ENCODE measurements at regions not wholly inside any gene's neighbourhood (a gene's known extent, or its start where the extent isn't known, plus 50 kb on each side); places are given as distances from the start of the nearest gene placed in this dataset.

GRCh38 chr2:15818318-15818753 is 122.0 kb upstream of the MYCN start:
- intact Hi-C loops (cut with DNase I), result no loop called here
- 49 to 75% methylated on average over 11 to 14 of the region's 14 CpGs for WGBS, 2 donors
- no peak for ATAC-seq
- Histone ChIP-seq H3K27ac (no peak overlapping the region), H3K27me3 (no peaks in the 10 kb centered on the region), H3K9me3 (no peaks in the 10 kb centered on the region), H3K36me3 (replicated peaks in 1 of 2; ENCODE audit: insufficient read depth in 1 of 2, low read depth in 2 of 2) (no peaks in the 10 kb centered on the region), H3K4me1 (no peaks in the 10 kb centered on the region), H3K4me3 (no peak overlapping the region)
- TF ChIP-seq POLR2A (IDR thresholded peaks at IDR 0.05), result no peak
- no peak for TF ChIP-seq CTCF (IDR thresholded peaks at IDR 0.05)
- DNase-seq, result no peak

GRCh38 chr2:15818881-15819280 is 121.5 kb upstream of the MYCN start:
- no peak for TF ChIP-seq CTCF (IDR thresholded peaks at IDR 0.05)
- no peak for TF ChIP-seq POLR2A (IDR thresholded peaks at IDR 0.05)
- Histone ChIP-seq H3K27ac (no peak overlapping the region), H3K4me3 (no peak overlapping the region), H3K4me1 (no peaks in the 10 kb centered on the region), H3K27me3 (no peaks in the 10 kb centered on the region), H3K9me3 (no peaks in the 10 kb centered on the region), H3K36me3 (replicated peaks in 1 of 2; ENCODE audit: insufficient read depth in 1 of 2, low read depth in 2 of 2) (no peaks in the 10 kb centered on the region)
- no peak for DNase-seq
- intact Hi-C loops (cut with DNase I), result no loop called here
- no peak for ATAC-seq
- WGBS, 2 donors, result 69 to 76% methylated on average over 2 of the region's 2 CpGs

GRCh38 chr2:15819562-15820256 is 120.6 kb upstream of the MYCN start:
- intact Hi-C loops (cut with DNase I), result no loop called here
- no peaks in the 10 kb centered on the region for H3K9me3 ChIP-seq
- WGBS, 2 donors, result 59 to 64% methylated on average over 10 of the region's 10 CpGs
- TF ChIP-seq CTCF (IDR thresholded peaks at IDR 0.05) (no peak), POLR2A (IDR thresholded peaks at IDR 0.05) (no peak)
- H3K4me3 ChIP-seq, result no peak overlapping the region
- no peak for DNase-seq
- no peak for ATAC-seq
- H3K27me3 ChIP-seq, result no peaks in the 10 kb centered on the region
- H3K36me3 ChIP-seq (replicated peaks in 1 of 2; ENCODE audit: insufficient read depth in 1 of 2, low read depth in 2 of 2), result no peaks in the 10 kb centered on the region
- H3K27ac ChIP-seq, result no peak overlapping the region
- no peaks in the 10 kb centered on the region for H3K4me1 ChIP-seq

- Histone ChIP-seq H3K4me1 (no peaks in the 10 kb centered on the region), H3K4me3 (no peak overlapping the region), H3K27me3 (no peaks in the 10 kb centered on the region), H3K36me3 (replicated peaks in 1 of 2; ENCODE audit: insufficient read depth in 1 of 2, low read depth in 2 of 2) (no peaks in the 10 kb centered on the region), H3K27ac (no peak overlapping the region), H3K9me3 (no peaks in the 10 kb centered on the region)
- intact Hi-C loops (cut with DNase I), result no loop called here
- WGBS, 2 donors, result 50 to 67% methylated on average over 7 of the region's 7 CpGs
- DNase-seq (no peak), ATAC-seq (no peak)
- no peak for TF ChIP-seq POLR2A (IDR thresholded peaks at IDR 0.05)
- TF ChIP-seq CTCF (IDR thresholded peaks at IDR 0.05), result no peak
These were observed 120.1 kb upstream of the MYCN start for GRCh38 chr2:15820257-15820566.

GRCh38 chr2:15820927-15821326 is 119.4 kb upstream of the MYCN start:
- 84 to 92% methylated on average over 2 of the region's 2 CpGs for WGBS, 2 donors
- ATAC-seq (no peak), DNase-seq (no peak)
- Histone ChIP-seq H3K4me3 (no peak overlapping the region), H3K4me1 (no peaks in the 10 kb centered on the region), H3K36me3 (replicated peaks in 1 of 2; ENCODE audit: insufficient read depth in 1 of 2, low read depth in 2 of 2) (no peaks in the 10 kb centered on the region), H3K27ac (no peak overlapping the region), H3K9me3 (no peaks in the 10 kb centered on the region), H3K27me3 (no peaks in the 10 kb centered on the region)
- TF ChIP-seq CTCF (IDR thresholded peaks at IDR 0.05) (no peak), POLR2A (IDR thresholded peaks at IDR 0.05) (no peak)
- intact Hi-C loops (cut with DNase I), result no loop called here

Measured in body of pancreas (tissue), 4 donors.